ENCODE measurements at regions not wholly inside any gene's neighbourhood (a gene's known extent, or its start where the extent isn't known, plus 50 kb on each side); places are given as distances from the start of the nearest gene placed in this dataset.

GRCh38 chr9:38137342-38137741 lies 68.3 kb upstream of the SHB start:
- peaks cover 6% of the 10 kb centered on the region for H3K4me1 ChIP-seq (ENCODE audit: control insufficient read depth, insufficient read depth, low read length)
- 77% methylated on average over 4 of the region's 5 CpGs for WGBS (ENCODE audit: insufficient coverage)
- H3K27me3 ChIP-seq (ENCODE audit: control insufficient read depth, insufficient read depth, low read length) = peaks cover 14% of the 10 kb centered on the region
- no peak overlapping the region for H3K4me3 ChIP-seq (ENCODE audit: low read length)
- no peaks in the 10 kb centered on the region for H3K36me3 ChIP-seq (ENCODE audit: control insufficient read depth, insufficient read depth, low read length)
- H3K27ac ChIP-seq (ENCODE audit: low read length) = no peak overlapping the region
- no peak for DNase-seq
- H3K9me3 ChIP-seq (replicated peaks; ENCODE audit: control insufficient read depth, low read depth, low read length) = no peaks in the 10 kb centered on the region

- WGBS (ENCODE audit: insufficient coverage) = no CpG with 5 or more reads among the region's 2 CpGs
- H3K27me3 ChIP-seq (ENCODE audit: control insufficient read depth, insufficient read depth, low read length) = peaks cover 15% of the 10 kb centered on the region
- no peaks in the 10 kb centered on the region for H3K4me1 ChIP-seq (ENCODE audit: control insufficient read depth, insufficient read depth, low read length)
- no peaks in the 10 kb centered on the region for H3K36me3 ChIP-seq (ENCODE audit: control insufficient read depth, insufficient read depth, low read length)
- H3K27ac ChIP-seq (ENCODE audit: low read length) = no peak overlapping the region
- H3K4me3 ChIP-seq (ENCODE audit: low read length) = no peak overlapping the region
- DNase-seq = no peak
- H3K9me3 ChIP-seq (replicated peaks; ENCODE audit: control insufficient read depth, low read depth, low read length) = no peaks in the 10 kb centered on the region
Observed at GRCh38 chr9:38136386-38136785, 67.4 kb upstream of the SHB start.

GRCh38 chr9:38134611-38135237 lies 65.7 kb upstream of the SHB start:
- Histone ChIP-seq H3K36me3 (ENCODE audit: control insufficient read depth, insufficient read depth, low read length) (no peaks in the 10 kb centered on the region), H3K9me3 (replicated peaks; ENCODE audit: control insufficient read depth, low read depth, low read length) (no peaks in the 10 kb centered on the region), H3K27ac (ENCODE audit: low read length) (no peak overlapping the region), H3K4me1 (ENCODE audit: control insufficient read depth, insufficient read depth, low read length) (no peaks in the 10 kb centered on the region), H3K27me3 (ENCODE audit: control insufficient read depth, insufficient read depth, low read length) (peaks cover 3% of the 10 kb centered on the region), H3K4me3 (ENCODE audit: low read length) (no peak overlapping the region)
- WGBS (ENCODE audit: insufficient coverage) = 92% methylated on average over 4 of the region's 6 CpGs
- no peak for DNase-seq

GRCh38 chr9:38133595-38133994 lies 64.6 kb upstream of the SHB start:
- Histone ChIP-seq H3K36me3 (ENCODE audit: control insufficient read depth, insufficient read depth, low read length) (no peaks in the 10 kb centered on the region), H3K9me3 (replicated peaks; ENCODE audit: control insufficient read depth, low read depth, low read length) (no peaks in the 10 kb centered on the region), H3K4me1 (ENCODE audit: control insufficient read depth, insufficient read depth, low read length) (no peaks in the 10 kb centered on the region), H3K27me3 (ENCODE audit: control insufficient read depth, insufficient read depth, low read length) (peaks cover 3% of the 10 kb centered on the region), H3K27ac (ENCODE audit: low read length) (no peak overlapping the region), H3K4me3 (ENCODE audit: low read length) (no peak overlapping the region)
- DNase-seq = no peak

- 68% methylated on average over 4 of the region's 5 CpGs for WGBS (ENCODE audit: insufficient coverage)
Observed at GRCh38 chr9:38132956-38133355, 63.9 kb upstream of the SHB start.

GRCh38 chr9:38131729-38132128 lies 62.7 kb upstream of the SHB start:
- no peaks in the 10 kb centered on the region for H3K9me3 ChIP-seq (replicated peaks; ENCODE audit: control insufficient read depth, low read depth, low read length)
- 87% methylated on average over 5 of the region's 8 CpGs for WGBS (ENCODE audit: insufficient coverage)
- no peak for DNase-seq
- H3K4me1 ChIP-seq (ENCODE audit: control insufficient read depth, insufficient read depth, low read length) = peaks cover 2% of the 10 kb centered on the region
- no peak overlapping the region for H3K4me3 ChIP-seq (ENCODE audit: low read length)
- H3K36me3 ChIP-seq (ENCODE audit: control insufficient read depth, insufficient read depth, low read length) = no peaks in the 10 kb centered on the region
- no peak overlapping the region for H3K27ac ChIP-seq (ENCODE audit: low read length)
- peaks cover 3% of the 10 kb centered on the region for H3K27me3 ChIP-seq (ENCODE audit: control insufficient read depth, insufficient read depth, low read length)

More at GRCh38 chr9:38132956-38133355, 63.9 kb upstream of the SHB start:
- Histone ChIP-seq H3K27ac (ENCODE audit: low read length) (no peak overlapping the region), H3K36me3 (ENCODE audit: control insufficient read depth, insufficient read depth, low read length) (no peaks in the 10 kb centered on the region), H3K4me3 (ENCODE audit: low read length) (no peak overlapping the region), H3K27me3 (ENCODE audit: control insufficient read depth, insufficient read depth, low read length) (peaks cover 3% of the 10 kb centered on the region), H3K4me1 (ENCODE audit: control insufficient read depth, insufficient read depth, low read length) (no peaks in the 10 kb centered on the region), H3K9me3 (replicated peaks; ENCODE audit: control insufficient read depth, low read depth, low read length) (no peaks in the 10 kb centered on the region)
- no peak for DNase-seq

GRCh38 chr9:38130724-38131123 lies 61.7 kb upstream of the SHB start:
- Histone ChIP-seq H3K4me3 (ENCODE audit: low read length) (no peak overlapping the region), H3K9me3 (replicated peaks; ENCODE audit: control insufficient read depth, low read depth, low read length) (no peaks in the 10 kb centered on the region), H3K36me3 (ENCODE audit: control insufficient read depth, insufficient read depth, low read length) (no peaks in the 10 kb centered on the region), H3K4me1 (ENCODE audit: control insufficient read depth, insufficient read depth, low read length) (peaks cover 2% of the 10 kb centered on the region), H3K27ac (ENCODE audit: low read length) (no peak overlapping the region), H3K27me3 (ENCODE audit: control insufficient read depth, insufficient read depth, low read length) (peaks cover 3% of the 10 kb centered on the region)
- 90% methylated on average over 3 of the region's 5 CpGs for WGBS (ENCODE audit: insufficient coverage)
- no peak for DNase-seq

GRCh38 chr9:38129366-38129765 lies 60.3 kb upstream of the SHB start:
- H3K36me3 ChIP-seq (ENCODE audit: control insufficient read depth, insufficient read depth, low read length) = no peaks in the 10 kb centered on the region
- peaks cover 5% of the 10 kb centered on the region for H3K27me3 ChIP-seq (ENCODE audit: control insufficient read depth, insufficient read depth, low read length)
- no peak overlapping the region for H3K4me3 ChIP-seq (ENCODE audit: low read length)
- WGBS (ENCODE audit: insufficient coverage) = 63% methylated on average over 2 of the region's 6 CpGs
- DNase-seq = no peak
- no peak overlapping the region for H3K27ac ChIP-seq (ENCODE audit: low read length)
- no peaks in the 10 kb centered on the region for H3K9me3 ChIP-seq (replicated peaks; ENCODE audit: control insufficient read depth, low read depth, low read length)
- H3K4me1 ChIP-seq (ENCODE audit: control insufficient read depth, insufficient read depth, low read length) = peaks cover 2% of the 10 kb centered on the region

GRCh38 chr9:38128752-38129270 lies 59.8 kb upstream of the SHB start:
- Histone ChIP-seq H3K27me3 (ENCODE audit: control insufficient read depth, insufficient read depth, low read length) (peaks cover 5% of the 10 kb centered on the region), H3K4me3 (ENCODE audit: low read length) (no peak overlapping the region), H3K4me1 (ENCODE audit: control insufficient read depth, insufficient read depth, low read length) (peaks cover 2% of the 10 kb centered on the region), H3K36me3 (ENCODE audit: control insufficient read depth, insufficient read depth, low read length) (no peaks in the 10 kb centered on the region), H3K9me3 (replicated peaks; ENCODE audit: control insufficient read depth, low read depth, low read length) (no peaks in the 10 kb centered on the region), H3K27ac (ENCODE audit: low read length) (no peak overlapping the region)
- DNase-seq = no peak
- 98% methylated on average over 4 of the region's 5 CpGs for WGBS (ENCODE audit: insufficient coverage)

GRCh38 chr9:38127271-38127839 lies 58.3 kb upstream of the SHB start:
- DNase-seq = peak; percentile 15
- Histone ChIP-seq H3K27ac (ENCODE audit: low read length) (no peak overlapping the region), H3K36me3 (ENCODE audit: control insufficient read depth, insufficient read depth, low read length) (no peaks in the 10 kb centered on the region), H3K9me3 (replicated peaks; ENCODE audit: control insufficient read depth, low read depth, low read length) (no peaks in the 10 kb centered on the region), H3K4me1 (ENCODE audit: control insufficient read depth, insufficient read depth, low read length) (peaks cover 2% of the 10 kb centered on the region), H3K27me3 (ENCODE audit: control insufficient read depth, insufficient read depth, low read length) (peaks cover 5% of the 10 kb centered on the region), H3K4me3 (ENCODE audit: low read length) (no peak overlapping the region)
- WGBS (ENCODE audit: insufficient coverage) = 47% methylated on average over 3 of the region's 6 CpGs

All from muscle of leg (tissue), 3 donors.